Fibroblast of lung (primary cell): ENCODE measurements at regions not wholly inside any gene's neighbourhood (a gene's known extent, or its start where the extent isn't known, plus 50 kb on each side); places are given as distances from the start of the nearest gene placed in this dataset.

Experiments used
- EZH2 ChIP-seq: IDR thresholded peaks from 2 replicates; pipeline ENCODE4 v1.5.1; 2012; ENCODE audit warnings: low read length, control low read depth, mild to moderate bottlenecking; ENCODE audit errors: missing control alignments
- TF ChIP-seq, protein P1 (sequence below), 2 donors: IDR thresholded peaks in 1 of 2; conservative IDR thresholded peaks in 1 of 2; 1 replicate in 1 of 2; 2 replicates in 1 of 2; pipeline ENCODE4 v1.5.1; 2011 to 2012; ENCODE audit warnings: low read length in 2 of 2, control low read depth in 1 of 2, inconsistent platforms in 1 of 2, low read depth in 1 of 2, mild to moderate bottlenecking in 1 of 2

DNA sequence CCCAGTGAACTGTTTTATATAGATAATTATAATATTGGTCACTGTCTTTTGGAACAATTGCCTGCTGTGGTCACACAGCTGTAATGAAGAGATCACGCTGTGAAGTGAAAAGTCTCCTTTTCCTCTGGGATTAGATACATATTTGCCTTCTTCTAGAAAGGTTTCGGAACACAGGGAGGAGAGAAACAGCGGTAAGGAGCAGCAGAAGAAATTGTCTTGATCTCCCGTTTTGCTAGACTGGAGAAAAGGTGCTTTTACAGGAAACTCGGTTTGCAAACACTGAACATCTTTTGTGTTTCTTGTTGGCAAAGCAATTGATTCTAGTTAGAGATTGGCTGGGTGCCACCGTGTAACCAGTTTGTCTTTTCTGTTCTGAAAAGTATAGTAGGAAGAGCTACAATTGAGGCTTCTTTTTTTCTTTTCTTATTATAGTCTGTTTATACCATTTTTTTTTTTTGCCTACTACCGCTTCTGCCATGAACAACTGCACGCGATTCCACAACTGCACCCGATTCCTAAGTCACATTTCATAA lies 404.1 kb upstream of the ID4 start:
- TF ChIP-seq, protein P1, sequence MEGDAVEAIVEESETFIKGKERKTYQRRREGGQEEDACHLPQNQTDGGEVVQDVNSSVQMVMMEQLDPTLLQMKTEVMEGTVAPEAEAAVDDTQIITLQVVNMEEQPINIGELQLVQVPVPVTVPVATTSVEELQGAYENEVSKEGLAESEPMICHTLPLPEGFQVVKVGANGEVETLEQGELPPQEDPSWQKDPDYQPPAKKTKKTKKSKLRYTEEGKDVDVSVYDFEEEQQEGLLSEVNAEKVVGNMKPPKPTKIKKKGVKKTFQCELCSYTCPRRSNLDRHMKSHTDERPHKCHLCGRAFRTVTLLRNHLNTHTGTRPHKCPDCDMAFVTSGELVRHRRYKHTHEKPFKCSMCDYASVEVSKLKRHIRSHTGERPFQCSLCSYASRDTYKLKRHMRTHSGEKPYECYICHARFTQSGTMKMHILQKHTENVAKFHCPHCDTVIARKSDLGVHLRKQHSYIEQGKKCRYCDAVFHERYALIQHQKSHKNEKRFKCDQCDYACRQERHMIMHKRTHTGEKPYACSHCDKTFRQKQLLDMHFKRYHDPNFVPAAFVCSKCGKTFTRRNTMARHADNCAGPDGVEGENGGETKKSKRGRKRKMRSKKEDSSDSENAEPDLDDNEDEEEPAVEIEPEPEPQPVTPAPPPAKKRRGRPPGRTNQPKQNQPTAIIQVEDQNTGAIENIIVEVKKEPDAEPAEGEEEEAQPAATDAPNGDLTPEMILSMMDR (conservative IDR thresholded peaks at IDR 0.05 in 1 of 2, IDR thresholded peaks at IDR 0.05 in 1 of 2; ENCODE audit: low read depth in 1 of 2, low read length in 2 of 2): no peak
- TF ChIP-seq EZH2: no peak
